Activated T-helper 1 cell treated with anti-CD3 and anti-CD28 coated beads, Interleukin-2, amount 50 U/mL, for 16 hours (primary cell): ENCODE measurements at regions not wholly inside any gene's neighbourhood (a gene's known extent, or its start where the extent isn't known, plus 50 kb on each side); places are given as distances from the start of the nearest gene placed in this dataset.
A peak's percentile ranks its signal among the peaks of the same experiment; 100 is the strongest.

Source experiments
- DNase-seq, 2 donors: peaks; one replicate each; pipeline ENCODE4 v3.0.0-alpha.2; 2020; ENCODE audit warnings: low read depth in 1 of 2, low spot score in 1 of 2

DNA sequence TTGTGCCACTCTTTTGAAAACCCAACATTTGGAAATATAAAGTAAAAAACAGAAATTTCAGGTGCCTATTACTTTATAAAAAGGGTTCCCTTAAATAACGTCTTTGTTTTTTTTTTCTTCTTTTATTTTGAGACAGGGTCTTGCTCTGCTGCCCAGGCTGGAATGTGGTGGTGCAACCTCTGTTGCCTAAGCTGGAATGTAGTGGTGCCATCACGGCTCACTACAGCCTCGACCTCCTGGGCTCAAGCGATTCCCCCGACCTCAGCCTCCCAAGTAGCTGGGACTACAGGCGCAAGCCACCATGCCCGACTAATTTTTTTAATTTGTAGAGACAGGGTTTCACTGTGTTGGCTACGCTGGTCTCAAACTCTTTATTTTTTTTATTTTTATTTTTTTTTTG is 110.2 kb upstream of the HNRNPU start:
- DNase-seq: no peak

DNA sequence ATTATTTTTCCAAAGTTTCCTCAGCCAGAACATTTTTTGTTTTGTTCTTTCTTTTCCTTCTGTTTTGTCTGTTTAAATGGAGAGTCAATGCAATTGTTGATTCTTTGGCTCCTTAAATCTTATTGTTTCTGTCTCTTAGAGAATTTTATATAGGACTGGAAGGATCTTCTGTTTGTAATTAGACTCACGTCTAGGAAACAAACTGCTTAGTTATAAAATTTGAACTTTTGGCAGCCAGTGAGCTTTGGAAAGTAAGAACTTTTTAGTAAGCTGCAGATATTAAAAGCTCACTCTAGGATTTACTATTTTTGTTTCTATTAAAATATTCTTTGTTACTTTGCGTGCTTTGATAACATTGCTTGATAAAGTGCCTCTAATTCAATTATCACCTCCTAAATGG is 109.8 kb upstream of the HNRNPU start:
- no peak for DNase-seq

DNA sequence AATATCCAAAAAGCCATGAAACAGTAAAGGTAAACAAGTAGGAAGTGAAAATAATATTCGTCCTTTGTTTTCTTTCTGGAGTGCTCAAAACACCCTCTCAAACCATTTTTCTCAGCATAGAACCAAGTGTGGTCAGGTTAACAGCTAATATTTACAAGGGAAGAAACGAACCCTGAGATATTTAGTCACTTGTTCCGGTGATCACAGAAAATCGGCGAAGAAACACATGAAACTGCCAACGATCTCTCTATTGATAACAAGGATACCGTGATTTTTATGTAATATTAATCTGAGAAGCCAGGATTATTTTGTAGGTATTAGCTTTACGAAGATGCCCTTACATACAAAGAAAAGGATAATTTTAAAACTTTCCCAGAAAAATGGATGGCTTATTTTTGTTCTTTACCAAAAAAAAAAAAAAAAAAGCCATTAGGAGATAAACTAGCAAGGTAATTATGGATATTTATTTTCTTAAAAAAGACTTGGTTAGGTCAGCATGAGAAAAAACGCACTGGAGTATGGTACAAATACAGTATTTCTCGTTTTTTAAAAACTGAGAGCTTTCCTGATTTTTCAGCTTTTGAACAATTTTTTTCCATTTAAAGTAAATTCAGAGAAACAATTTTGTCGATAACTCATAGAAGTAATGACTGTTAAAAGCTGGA is 107.3 kb upstream of the HNRNPU start:
- no peak for DNase-seq

DNA sequence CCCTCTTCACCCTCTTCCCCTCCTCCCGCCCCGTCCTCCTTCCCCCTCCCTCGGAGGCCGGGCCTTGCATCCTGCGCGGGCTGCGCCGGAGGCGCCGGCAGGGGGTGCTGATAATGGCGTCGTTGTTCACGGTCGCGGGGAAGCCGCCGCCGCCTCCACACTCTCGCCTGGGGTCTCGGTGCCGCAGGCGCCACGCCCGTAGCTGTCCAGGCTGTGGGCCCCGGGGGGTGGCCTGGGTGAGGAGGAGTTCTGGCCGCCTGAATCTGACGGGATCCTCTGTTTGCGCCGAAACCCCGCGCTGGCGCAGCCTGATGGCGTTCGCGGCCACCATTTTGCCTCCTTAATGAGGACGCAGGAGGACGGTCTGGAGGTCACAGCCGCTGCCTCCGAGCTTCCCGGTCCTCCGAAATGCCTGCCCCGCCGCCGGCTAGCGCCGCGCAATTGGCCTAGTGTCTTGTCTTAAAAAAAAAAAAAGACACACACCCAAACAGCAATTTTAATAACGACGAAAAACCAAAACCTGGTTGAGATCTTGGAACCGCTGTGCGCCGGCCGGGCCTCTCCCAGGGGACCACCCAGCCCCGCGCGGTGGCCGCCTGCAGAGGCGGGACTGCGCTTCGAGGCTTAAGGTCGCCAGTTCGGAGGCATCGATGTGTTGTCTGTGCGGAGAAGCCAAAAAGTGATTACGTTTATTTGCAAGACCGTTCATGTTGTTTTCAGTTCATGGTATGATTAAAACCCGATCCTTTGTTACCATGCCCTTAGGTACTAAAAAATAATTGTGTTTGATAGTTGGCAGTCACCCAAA is 106.6 kb upstream of the HNRNPU start:
- peak; percentile 86 to 90 for DNase-seq

DNA sequence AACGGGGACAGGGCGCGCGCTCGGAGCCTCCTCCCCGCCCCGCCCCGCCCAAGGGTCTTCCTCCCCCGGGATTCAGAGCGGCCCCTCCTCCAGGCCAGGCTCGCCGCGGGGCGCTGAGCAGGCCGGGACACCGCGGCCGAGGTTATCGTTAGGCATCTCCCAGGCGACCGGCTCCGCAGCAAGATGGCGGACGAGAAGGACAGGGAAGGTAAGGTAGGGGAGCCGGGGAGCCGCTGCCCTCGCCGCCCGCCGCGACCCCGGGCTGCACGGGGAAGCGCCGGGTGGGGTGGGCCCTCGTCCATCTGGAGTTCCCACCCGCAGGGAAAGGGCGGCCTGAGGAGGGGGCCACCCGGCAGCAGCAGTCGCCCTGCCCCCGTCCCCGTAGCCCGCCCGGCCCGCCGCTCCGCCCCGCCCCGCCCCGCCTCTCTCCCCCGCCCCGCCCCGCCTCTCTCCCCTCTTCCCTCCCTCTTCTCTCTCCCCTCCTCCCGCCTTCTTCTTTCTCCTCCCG is 105.9 kb upstream of the HNRNPU start:
- DNase-seq: no peak

DNA sequence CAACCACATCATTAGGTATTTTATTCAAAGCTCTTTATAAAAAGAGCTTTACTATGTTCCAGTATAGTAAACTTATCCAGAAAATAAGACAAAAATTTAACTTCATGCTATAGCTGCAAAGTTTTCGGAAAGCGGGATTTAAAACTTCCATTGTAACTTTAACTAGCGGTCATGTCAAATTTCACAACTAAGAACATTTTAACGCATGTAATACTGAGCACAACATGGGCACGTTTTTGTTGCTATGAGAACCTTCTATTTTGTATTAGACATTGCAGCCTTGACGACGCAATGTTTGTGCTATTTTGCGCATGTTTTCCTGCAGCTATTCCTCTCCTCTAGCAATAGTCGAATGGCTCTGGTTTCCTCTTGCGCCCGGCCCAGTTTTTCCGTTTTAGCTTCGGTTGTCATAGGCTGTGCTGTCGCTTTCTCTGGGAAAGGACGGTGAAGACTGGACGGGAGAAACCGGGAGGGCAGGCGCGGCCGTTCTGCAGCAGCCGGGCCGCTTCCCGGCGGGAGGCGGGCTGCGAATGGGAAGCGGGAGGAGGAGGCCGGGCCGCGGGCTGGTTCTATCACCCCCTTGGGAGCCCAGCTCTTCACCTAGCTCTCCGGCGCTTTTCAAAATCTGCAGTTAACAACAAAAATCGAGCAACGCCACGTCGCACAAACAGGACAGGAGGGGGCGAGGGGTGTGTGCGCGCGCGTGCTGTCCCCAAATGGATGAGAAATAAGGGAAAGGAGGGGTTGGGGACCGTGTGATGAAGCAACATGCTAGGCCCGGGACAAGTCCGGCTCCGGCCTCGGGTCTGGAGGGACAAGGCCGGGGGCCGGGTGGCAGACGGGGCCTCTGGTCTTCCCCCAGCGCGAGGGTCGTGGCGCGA is 105.3 kb upstream of the HNRNPU start:
- peak; percentile 31 to 36 for DNase-seq

DNA sequence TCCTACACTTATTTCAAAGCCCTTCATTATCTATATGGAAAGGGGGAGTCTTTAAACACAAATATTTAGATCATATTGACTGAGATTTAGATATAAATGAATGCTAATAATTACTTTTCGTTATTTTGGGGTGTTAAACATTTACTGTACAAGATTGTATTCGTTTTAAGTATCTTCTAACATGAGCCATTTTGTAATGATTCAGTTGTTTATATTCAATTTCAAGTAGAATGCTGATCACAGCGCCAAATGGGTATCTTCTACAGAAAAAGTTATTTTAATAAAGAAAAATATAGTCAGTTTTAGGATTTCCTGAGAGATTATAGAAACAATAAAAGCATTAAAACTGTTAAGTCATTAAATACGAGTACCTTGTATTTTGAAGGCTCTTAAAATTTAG is 104.5 kb upstream of the HNRNPU start:
- DNase-seq: no peak

DNA sequence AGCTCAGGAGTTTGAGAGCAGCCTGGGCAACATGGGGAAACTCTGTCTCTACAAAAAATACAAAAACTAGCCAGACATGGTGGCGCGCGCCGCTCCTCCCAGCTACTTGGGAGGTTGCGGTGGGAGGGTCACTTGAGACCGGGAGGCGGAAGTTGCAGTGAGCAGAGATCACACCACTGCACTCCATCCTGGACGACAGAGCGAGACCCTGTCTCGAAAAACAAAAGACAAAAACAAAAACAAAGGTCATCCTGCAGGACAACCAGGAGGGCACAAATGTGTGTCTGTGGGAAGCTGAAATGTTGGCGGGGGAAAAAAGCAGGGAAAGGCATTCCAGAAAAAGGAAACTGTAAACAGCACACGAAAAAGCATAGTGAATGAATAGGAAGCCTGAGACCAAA is 104.1 kb upstream of the HNRNPU start:
- no peak for DNase-seq

DNA sequence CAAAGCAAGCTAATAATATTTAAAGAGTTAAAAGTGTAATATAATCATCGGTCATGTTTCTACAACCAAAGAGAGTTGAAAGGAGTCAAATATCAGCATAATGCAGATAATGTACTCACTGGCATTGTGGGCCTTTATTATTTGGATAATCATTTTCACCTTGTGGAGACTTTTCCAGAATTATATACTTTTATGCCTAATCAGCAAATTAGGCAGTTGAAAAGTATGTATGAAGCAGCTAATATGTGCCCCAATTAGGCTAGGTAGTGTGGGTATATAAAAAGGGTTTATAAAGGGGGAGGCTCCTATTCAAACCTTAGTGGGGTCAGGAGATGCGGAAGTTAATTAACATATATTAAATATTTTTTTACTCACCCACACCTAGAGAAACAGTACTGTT is 102.8 kb upstream of the HNRNPU start:
- DNase-seq: no peak

DNA sequence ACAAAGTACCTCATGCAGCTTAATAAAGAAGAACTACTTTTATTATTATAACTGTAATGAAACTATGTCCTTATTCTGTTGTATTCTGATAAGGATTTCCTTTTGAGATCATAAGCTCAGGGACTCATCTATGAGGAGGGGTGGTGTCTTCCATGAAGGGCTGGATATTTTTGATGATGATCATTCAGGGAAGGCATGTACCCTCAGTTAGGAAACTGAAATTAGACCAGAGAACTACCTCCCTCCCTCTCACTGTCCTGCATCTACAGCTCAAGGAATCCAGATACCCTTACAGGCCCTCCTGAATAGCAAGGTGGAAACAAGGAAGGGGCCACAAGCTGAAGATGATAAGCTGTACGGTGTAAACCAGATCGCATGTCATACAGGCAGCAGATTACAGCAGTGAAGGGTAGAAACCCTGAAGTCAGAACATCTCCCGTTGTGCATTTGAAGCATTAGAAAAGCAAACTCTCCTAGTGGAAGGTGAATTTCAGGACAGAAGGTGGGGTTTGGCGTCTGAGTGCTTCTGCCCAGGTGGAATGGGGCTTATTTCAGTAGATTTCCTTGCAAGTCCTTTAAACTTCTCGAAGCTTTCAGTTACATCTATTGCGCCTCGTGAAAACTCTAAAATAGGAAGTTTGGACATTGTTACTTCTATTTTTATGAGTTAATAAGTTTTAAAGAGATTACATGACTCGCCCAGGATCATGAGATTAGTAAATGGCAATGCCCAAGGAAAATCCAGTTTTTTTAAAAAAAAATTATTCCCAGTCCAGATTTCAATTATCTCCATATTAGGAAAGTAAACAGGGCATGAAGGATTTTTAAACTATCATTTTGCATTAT is 101.1 kb upstream of the HNRNPU start:
- no peak for DNase-seq

DNA sequence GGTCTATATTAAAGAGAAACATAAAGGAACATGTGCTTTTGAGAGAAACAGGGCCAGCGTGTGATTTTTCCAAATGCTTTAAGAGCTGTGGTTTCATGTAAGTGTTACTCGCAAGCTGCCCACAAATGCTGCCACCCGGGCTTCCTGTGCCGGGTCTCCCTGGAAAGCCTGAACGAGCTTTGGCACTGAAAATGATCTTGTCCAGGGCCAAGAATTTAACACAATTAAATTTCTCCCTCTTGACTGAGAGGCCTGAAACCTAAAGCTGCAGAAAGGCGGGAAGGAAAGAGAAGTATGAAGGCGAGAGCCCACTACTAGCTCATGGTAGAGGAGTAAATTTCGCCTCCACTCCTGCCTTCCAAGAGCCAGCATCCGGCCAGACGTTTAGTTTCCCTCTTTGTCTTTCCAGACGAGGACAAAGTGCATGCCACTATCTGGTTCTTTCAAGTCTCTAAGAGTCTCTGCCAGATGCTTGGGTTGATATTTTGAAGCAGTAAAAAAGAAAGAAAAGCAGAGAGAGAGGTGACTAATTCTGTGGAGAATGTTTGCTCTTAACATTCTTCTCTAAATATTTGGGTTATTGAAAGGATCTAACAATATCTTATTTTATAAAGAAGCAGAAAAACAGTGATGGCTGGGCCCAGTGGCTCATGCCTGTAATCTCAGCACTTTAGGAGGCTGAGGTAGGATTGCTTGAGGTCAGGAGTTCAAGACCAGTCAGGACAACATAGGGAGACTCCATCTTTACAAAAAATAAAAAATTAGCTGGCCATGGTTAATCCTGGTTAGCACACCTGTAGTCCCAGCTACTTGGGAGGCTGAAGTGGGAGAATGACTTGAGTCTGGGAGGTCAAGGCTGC is 100.0 kb upstream of the HNRNPU start:
- no peak for DNase-seq

DNA sequence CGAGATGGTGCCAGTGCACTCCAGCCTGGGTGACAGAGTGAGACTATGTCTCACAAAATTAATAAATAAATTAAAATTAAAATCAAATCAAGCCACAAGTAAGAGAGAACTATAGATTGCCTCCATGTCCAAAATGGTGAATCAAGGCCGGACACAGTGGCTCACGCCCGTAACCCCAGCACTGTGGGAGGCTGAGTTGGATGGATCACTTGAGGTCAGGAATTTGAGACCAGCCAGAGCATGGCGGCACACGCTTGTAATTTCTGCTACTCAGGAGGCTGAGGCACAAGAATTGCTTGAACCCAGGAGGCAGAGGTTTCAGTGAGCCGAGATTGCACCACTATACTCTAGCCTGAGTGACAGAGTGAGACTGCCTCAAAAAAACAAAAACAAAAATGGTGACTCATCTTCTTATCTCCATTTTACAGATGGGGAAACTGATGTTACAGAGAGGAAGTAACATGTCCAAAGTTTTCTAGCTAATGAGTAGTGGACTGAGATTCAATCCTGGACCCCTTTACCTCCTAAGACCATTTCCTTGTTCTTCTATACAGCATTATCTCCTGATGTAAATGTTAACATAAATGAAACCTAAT is 99.0 kb upstream of the HNRNPU start:
- DNase-seq: no peak

DNA sequence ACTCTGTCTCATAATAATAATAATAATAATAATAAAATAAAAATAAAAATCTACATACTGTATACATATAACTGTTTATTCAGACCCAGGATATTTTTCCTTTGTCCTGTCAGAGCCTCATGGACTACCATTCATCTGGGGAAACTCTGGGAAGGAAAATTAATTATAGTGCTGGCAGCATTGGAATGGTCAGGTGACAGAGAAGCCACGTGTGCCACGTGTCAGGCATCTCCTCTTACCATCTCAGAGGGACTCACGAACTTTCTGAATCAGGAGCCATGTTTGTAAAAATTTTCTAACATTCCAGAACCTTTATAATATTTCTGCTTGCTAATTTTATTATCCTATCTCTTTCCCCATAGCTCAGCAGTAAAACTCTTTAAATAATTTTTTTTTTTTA is 97.8 kb upstream of the HNRNPU start:
- no peak for DNase-seq

DNA sequence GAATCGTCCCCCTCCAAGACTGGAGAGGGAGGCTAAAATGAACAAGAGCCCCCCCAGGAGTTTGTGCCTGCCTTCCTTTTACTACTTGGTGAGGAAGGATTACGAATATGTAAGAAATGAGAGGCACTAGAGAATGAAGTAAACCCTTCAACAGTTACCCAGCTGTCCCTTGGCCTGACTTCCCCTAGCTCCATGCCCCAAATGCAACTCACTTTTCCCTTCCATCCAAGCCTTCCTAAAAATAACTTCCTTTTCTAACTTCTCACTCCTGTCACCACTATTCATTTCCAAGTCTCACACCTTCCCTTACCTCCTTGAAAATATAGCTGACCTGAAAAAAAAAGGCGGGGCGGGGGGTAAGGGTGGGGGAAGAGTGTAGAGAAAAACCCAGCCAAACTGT is 96.6 kb upstream of the HNRNPU start:
- no peak for DNase-seq

DNA sequence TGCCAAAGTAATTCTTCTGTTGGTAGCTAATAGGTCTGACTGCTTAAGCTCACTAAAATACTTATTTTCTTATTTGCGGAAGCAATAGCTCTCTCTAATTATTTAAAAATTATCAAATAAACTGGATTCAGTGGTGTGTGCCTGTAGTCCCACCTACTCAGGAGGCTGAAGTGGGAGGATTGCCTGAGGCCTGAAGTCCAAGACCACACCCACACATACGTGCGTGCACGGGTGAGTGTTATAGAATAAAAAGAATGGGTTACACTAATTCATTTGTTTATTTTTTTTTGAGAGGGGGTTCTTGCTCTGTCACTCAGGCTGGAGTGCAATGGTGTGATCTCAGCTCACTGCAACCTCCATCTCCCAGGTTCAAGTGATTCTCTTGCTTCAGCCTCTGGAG is 94.2 kb upstream of the HNRNPU start:
- no peak for DNase-seq

DNA sequence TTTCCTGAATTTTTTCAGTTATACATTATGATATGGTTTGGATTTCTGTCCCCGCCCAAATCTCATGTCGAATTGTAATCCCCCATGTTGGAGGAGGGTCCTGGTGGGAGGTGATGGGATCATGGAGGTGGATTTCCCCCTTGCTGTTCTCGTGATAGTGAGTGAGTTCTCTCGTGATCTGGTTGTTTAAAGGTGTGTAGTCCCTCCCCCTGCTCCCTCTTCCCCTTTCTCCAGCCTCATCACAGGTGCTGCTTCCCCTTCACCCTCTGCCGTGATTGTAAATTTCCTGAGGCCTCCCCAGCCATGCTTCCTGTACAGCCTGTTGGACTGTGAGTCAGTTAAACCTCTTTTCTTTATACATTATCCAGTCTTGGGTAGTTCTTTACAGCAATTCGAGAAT is 93.2 kb upstream of the HNRNPU start:
- no peak for DNase-seq

DNA sequence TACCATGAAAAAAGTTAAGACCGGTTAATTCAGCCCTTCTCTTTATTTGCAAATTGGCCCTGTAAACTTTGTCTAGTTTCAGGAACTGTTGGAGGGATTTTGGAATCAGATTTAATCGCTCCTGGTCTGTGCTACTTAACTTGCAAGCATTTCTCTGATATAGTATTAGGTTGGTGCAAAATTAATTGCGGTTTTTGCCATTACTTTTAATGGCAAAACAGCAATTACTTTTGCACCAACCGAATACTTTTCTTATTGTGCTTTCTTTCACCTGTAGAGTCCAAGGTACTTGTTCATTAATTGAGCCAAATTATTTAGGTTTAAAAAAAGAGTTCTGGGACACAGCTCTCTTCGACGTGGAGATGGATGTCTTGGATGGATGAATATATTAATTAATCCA is 92.8 kb upstream of the HNRNPU start:
- no peak for DNase-seq

DNA sequence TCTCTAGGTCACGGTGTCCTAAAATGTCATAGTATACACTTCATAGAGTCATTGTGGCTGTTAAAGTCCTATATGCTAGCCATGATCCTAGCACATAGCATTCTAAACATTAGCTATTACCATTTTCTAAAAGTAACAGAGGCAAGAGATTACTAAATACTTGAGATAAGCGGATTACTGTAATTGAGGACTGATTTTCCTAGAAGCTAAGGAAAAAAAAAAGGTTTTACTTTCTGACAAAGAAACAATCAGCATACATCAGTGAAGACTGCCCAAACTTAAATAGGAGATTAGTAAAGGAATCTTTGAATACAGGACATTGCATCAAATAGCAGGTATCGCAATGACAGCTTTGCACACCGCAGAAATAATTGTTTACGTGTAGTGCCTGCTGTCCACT is 91.3 kb upstream of the HNRNPU start:
- no peak for DNase-seq

DNA sequence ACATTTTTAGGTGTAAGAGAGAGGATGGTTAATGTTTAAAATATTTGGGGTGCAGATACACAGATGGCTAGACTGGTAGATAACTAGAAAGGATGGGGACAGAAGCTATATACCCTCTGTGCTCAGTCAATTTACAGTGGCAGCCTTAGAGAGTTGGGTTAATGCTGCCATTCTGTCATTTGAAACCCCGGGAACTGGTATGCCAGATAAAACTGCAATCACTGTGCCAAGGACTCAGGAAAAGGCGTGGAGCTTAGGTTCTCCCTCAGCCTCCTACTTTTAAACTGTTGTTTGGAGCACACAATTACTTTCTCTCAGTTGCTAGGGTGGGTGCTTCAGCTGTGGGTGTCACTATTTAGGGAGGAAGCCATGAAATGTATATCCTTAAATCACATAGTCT is 90.0 kb upstream of the HNRNPU start:
- DNase-seq: no peak

DNA sequence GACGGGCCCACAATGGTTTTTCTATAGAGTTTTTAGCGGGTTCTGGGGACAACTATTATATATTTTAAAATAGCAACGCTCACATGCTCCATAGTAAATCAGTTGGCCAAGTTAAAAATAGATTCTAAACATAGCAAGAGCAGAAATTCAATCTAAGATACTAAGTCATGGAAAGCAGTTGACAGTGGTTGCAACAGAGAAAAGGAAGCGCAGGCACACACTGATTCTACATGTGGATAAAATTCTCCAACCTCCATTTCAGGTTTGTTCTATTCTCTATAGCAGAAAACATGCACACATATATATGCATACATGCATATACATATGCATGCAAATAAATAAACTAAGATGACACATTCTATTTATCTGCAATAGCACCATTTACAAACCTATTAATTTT is 89.6 kb upstream of the HNRNPU start:
- no peak for DNase-seq
